KMS-11 (cell line): ENCODE measurements at regions not wholly inside any gene's neighbourhood (a gene's known extent, or its start where the extent isn't known, plus 50 kb on each side); places are given as distances from the start of the nearest gene placed in this dataset.

ENCODE experiments used
- H2AFZ ChIP-seq: fragments of 200-600 bp; sonication (generic); 2 replicates; pipeline ENCODE4 v1.6.1; 2016; ENCODE audit warnings: antibody characterized with exemption, mixed run types, low read depth
- H3K27ac ChIP-seq: fragments of 200-600 bp; sonication (generic); 2 replicates; pipeline ENCODE4 v1.6.1; 2016; ENCODE audit warnings: mild to moderate bottlenecking, mixed run types
- H3K27me3 ChIP-seq: fragments of 200-600 bp; sonication (generic); 2 replicates; pipeline ENCODE4 v1.6.1; 2017; ENCODE audit warnings: mild to moderate bottlenecking, low read depth, mixed run types, moderate library complexity; ENCODE audit not compliant: insufficient read depth
- H3K36me3 ChIP-seq: fragments of 200-600 bp; sonication (generic); 2 replicates; pipeline ENCODE4 v1.6.1; 2017; ENCODE audit warnings: mild to moderate bottlenecking, mixed run types; ENCODE audit not compliant: insufficient read depth
- H3K4me1 ChIP-seq: fragments of 200-600 bp; sonication (generic); 2 replicates; pipeline ENCODE4 v1.6.1; 2016; ENCODE audit warnings: mild to moderate bottlenecking, low read depth, mixed run types; ENCODE audit not compliant: poor library complexity, severe bottlenecking
- H3K4me2 ChIP-seq: fragments of 200-600 bp; sonication (generic); 2 replicates; pipeline ENCODE4 v1.7.0; 2016; ENCODE audit warnings: mild to moderate bottlenecking, mixed run types
- H3K4me3 ChIP-seq: fragments of 200-600 bp; sonication (generic); IDR thresholded peaks from 2 replicates; pipeline ENCODE4 v1.6.1; 2017; ENCODE audit warnings: low read depth, low read length, mixed read lengths; ENCODE audit not compliant: insufficient read depth
- H3K79me2 ChIP-seq: fragments of 200-600 bp; sonication (generic); 2 replicates; pipeline ENCODE4 v1.6.1; 2016; ENCODE audit warnings: low read depth, mixed run types; ENCODE audit not compliant: insufficient read depth
- H3K9ac ChIP-seq: fragments of 200-600 bp; sonication (generic); 2 replicates; pipeline ENCODE4 v1.6.1; 2016; ENCODE audit warnings: mild to moderate bottlenecking, mixed run types
- H4K20me1 ChIP-seq: fragments of 200-600 bp; sonication (generic); 2 replicates; pipeline ENCODE4 v1.6.1; 2016; ENCODE audit warnings: mild to moderate bottlenecking, mixed run types; ENCODE audit not compliant: insufficient read depth
- CTCF ChIP-seq: fragments of 200-600 bp; sonication (generic); conservative IDR thresholded peaks from 2 replicates; pipeline ENCODE4 v1.6.1; 2017; ENCODE audit warnings: low read depth, mild to moderate bottlenecking, antibody characterized with exemption, low read length, moderate library complexity, mixed read lengths

GRCh38 chr7:4445777-4446176 lies 236.3 kb upstream of the FOXK1 start:
- Histone ChIP-seq H2AFZ (no peak overlapping the region), H3K4me3 (no peak overlapping the region), H3K9ac (no peak overlapping the region), H3K27ac (no peak overlapping the region), H3K79me2 (no peaks in the 10 kb centered on the region), H4K20me1 (no peaks in the 10 kb centered on the region), H3K36me3 (no peaks in the 10 kb centered on the region), H3K4me2 (no peak overlapping the region), H3K4me1 (no peaks in the 10 kb centered on the region), H3K27me3 (no peaks in the 10 kb centered on the region)
- no peak for TF ChIP-seq CTCF

- Histone ChIP-seq H3K36me3 (no peaks in the 10 kb centered on the region), H3K4me3 (no peak overlapping the region), H3K27me3 (no peaks in the 10 kb centered on the region), H3K4me2 (no peak overlapping the region), H3K9ac (no peak overlapping the region), H4K20me1 (no peaks in the 10 kb centered on the region), H3K79me2 (no peaks in the 10 kb centered on the region), H3K27ac (no peak overlapping the region), H2AFZ (no peak overlapping the region), H3K4me1 (no peaks in the 10 kb centered on the region)
- no peak for TF ChIP-seq CTCF
Observed at GRCh38 chr7:4449263-4449662, 232.8 kb upstream of the FOXK1 start.

GRCh38 chr7:4450483-4450882 lies 231.6 kb upstream of the FOXK1 start:
- H3K79me2 ChIP-seq, result no peaks in the 10 kb centered on the region
- no peak overlapping the region for H3K9ac ChIP-seq
- no peaks in the 10 kb centered on the region for H3K4me1 ChIP-seq
- no peaks in the 10 kb centered on the region for H3K36me3 ChIP-seq
- H4K20me1 ChIP-seq, result no peaks in the 10 kb centered on the region
- no peak overlapping the region for H3K4me3 ChIP-seq
- H3K27ac ChIP-seq, result no peak overlapping the region
- no peak overlapping the region for H3K4me2 ChIP-seq
- TF ChIP-seq CTCF, result no peak
- H2AFZ ChIP-seq, result no peak overlapping the region
- H3K27me3 ChIP-seq, result no peaks in the 10 kb centered on the region

- Histone ChIP-seq H3K27me3 (no peaks in the 10 kb centered on the region), H3K9ac (no peak overlapping the region), H3K79me2 (no peaks in the 10 kb centered on the region), H4K20me1 (no peaks in the 10 kb centered on the region), H3K4me3 (no peak overlapping the region), H3K27ac (no peak overlapping the region), H3K4me2 (no peak overlapping the region), H3K4me1 (no peaks in the 10 kb centered on the region), H3K36me3 (no peaks in the 10 kb centered on the region), H2AFZ (no peak overlapping the region)
- no peak for TF ChIP-seq CTCF
Observed at GRCh38 chr7:4460597-4460996, 221.5 kb upstream of the FOXK1 start.

GRCh38 chr7:4461531-4461930 lies 220.6 kb upstream of the FOXK1 start:
- no peaks in the 10 kb centered on the region for H4K20me1 ChIP-seq
- no peak overlapping the region for H3K4me3 ChIP-seq
- no peaks in the 10 kb centered on the region for H3K4me1 ChIP-seq
- no peaks in the 10 kb centered on the region for H3K79me2 ChIP-seq
- H3K4me2 ChIP-seq, result no peak overlapping the region
- no peak overlapping the region for H2AFZ ChIP-seq
- no peaks in the 10 kb centered on the region for H3K36me3 ChIP-seq
- no peak overlapping the region for H3K9ac ChIP-seq
- no peaks in the 10 kb centered on the region for H3K27me3 ChIP-seq
- no peak overlapping the region for H3K27ac ChIP-seq
- no peak for TF ChIP-seq CTCF
